H9 (cell line): ENCODE measurements at regions not wholly inside any gene's neighbourhood (a gene's known extent, or its start where the extent isn't known, plus 50 kb on each side); places are given as distances from the start of the nearest gene placed in this dataset.

ENCODE experiments used
- DNase-seq: peaks from one replicate; pipeline ENCODE4 v3.0.0-alpha.2; 2017
- H2AFZ ChIP-seq: one replicate; pipeline ENCODE4 v1.6.1; 2013; ENCODE audit warnings: mild to moderate bottlenecking, low read length, control low read depth, moderate library complexity
- H2AK5ac ChIP-seq: 2 replicates; pipeline ENCODE4 v1.6.1; 2013; ENCODE audit warnings: low read length, control low read depth, mixed read lengths; ENCODE audit not compliant: insufficient read length
- H2BK120ac ChIP-seq: one replicate; pipeline ENCODE4 v1.6.1; 2013; ENCODE audit warnings: low read depth, mild to moderate bottlenecking, low read length, control low read depth, inconsistent platforms; ENCODE audit not compliant: poor library complexity, severe bottlenecking
- H2BK12ac ChIP-seq: 2 replicates; pipeline ENCODE4 v1.6.1; 2013; ENCODE audit warnings: low read length, control low read depth, mixed read lengths, low read depth; ENCODE audit not compliant: insufficient read length
- H2BK15ac ChIP-seq: 2 replicates; pipeline ENCODE4 v1.6.1; 2013; ENCODE audit warnings: low read depth, low read length, control low read depth
- H2BK20ac ChIP-seq: one replicate; pipeline ENCODE4 v1.6.1; 2013; ENCODE audit warnings: low read depth, mild to moderate bottlenecking, low read length, control low read depth, inconsistent platforms; ENCODE audit not compliant: poor library complexity, severe bottlenecking
- H2BK5ac ChIP-seq: 2 replicates; pipeline ENCODE4 v1.6.1; 2013; ENCODE audit warnings: low read length, control low read depth, mixed read lengths; ENCODE audit not compliant: insufficient read length
- H3K14ac ChIP-seq: 2 replicates; pipeline ENCODE4 v1.6.1; 2013; ENCODE audit warnings: low read length, control low read depth; ENCODE audit not compliant: insufficient read depth
- H3K18ac ChIP-seq: 2 replicates; pipeline ENCODE4 v1.6.1; 2013; ENCODE audit warnings: low read depth, mild to moderate bottlenecking, mixed read lengths, low read length, control low read depth; ENCODE audit not compliant: insufficient read length
- H3K23ac ChIP-seq: 2 replicates; pipeline ENCODE4 v1.6.1; 2013; ENCODE audit warnings: low read length, control low read depth, mixed read lengths, low read depth; ENCODE audit not compliant: insufficient read length
- H3K23me2 ChIP-seq: 2 replicates; pipeline ENCODE4 v1.6.1; 2013; ENCODE audit warnings: low read depth, mild to moderate bottlenecking, mixed read lengths, low read length, control low read depth; ENCODE audit not compliant: insufficient read length, poor library complexity, severe bottlenecking
- H3K27ac ChIP-seq: 2 replicates; pipeline ENCODE4 v1.5.1; 2013; ENCODE audit warnings: low read length, control low read depth, mixed read lengths, low read depth; ENCODE audit not compliant: insufficient read length
- H3K27me3 ChIP-seq: 2 replicates; pipeline ENCODE4 v1.6.1; 2013; ENCODE audit warnings: low read length, control low read depth, inconsistent platforms; ENCODE audit not compliant: insufficient read depth
- H3K4ac ChIP-seq: 2 replicates; pipeline ENCODE4 v1.6.1; 2013; ENCODE audit warnings: low read depth, mild to moderate bottlenecking, control low read depth, inconsistent platforms, low read length, moderate library complexity
- H3K4me1 ChIP-seq: 2 replicates; pipeline ENCODE4 v1.6.1; 2013; ENCODE audit warnings: low read length, control low read depth, inconsistent platforms; ENCODE audit not compliant: insufficient read depth
- H3K4me2 ChIP-seq: 2 replicates; pipeline ENCODE4 v1.6.1; 2013; ENCODE audit warnings: low read length, control low read depth, mixed read lengths; ENCODE audit not compliant: insufficient read length, insufficient read depth
- H3K56ac ChIP-seq: 2 replicates; pipeline ENCODE4 v1.6.1; 2013; ENCODE audit warnings: low read depth, mild to moderate bottlenecking, mixed read lengths, low read length, control low read depth; ENCODE audit not compliant: insufficient read length
- H3K79me1 ChIP-seq: 2 replicates; pipeline ENCODE4 v1.6.1; 2013; ENCODE audit warnings: low read depth, mild to moderate bottlenecking, moderate library complexity, low read length, control low read depth, inconsistent platforms; ENCODE audit not compliant: insufficient read depth, poor library complexity, severe bottlenecking
- H3K79me2 ChIP-seq: 2 replicates; pipeline ENCODE4 v1.6.1; 2013; ENCODE audit warnings: low read length, control low read depth, inconsistent platforms; ENCODE audit not compliant: insufficient read depth
- H3K9ac ChIP-seq: 2 replicates; pipeline ENCODE4 v1.6.1; 2013; ENCODE audit warnings: low read length, control low read depth, mixed read lengths; ENCODE audit not compliant: insufficient read length; ENCODE audit errors: extremely low read depth
- H3K9me3 ChIP-seq: one replicate; pipeline ENCODE4 v1.6.1; 2013; ENCODE audit warnings: low read depth, low read length, inconsistent platforms; ENCODE audit not compliant: control insufficient read depth
- H3T11ph ChIP-seq: one replicate; pipeline ENCODE4 v1.6.1; 2013; ENCODE audit warnings: mild to moderate bottlenecking, low read length, control low read depth, inconsistent platforms
- H4K20me1 ChIP-seq: one replicate; pipeline ENCODE4 v1.6.1; 2013; ENCODE audit not compliant: control insufficient read depth, insufficient read length, insufficient read depth
- H4K5ac ChIP-seq: 2 replicates; pipeline ENCODE4 v1.6.1; 2013; ENCODE audit warnings: low read depth, mild to moderate bottlenecking, mixed read lengths, low read length, control low read depth; ENCODE audit not compliant: insufficient read length
- H4K8ac ChIP-seq: replicated peaks from 2 replicates; pipeline ENCODE4 v1.6.1; 2013; ENCODE audit warnings: low read length, control low read depth, mixed read lengths, low read depth; ENCODE audit not compliant: insufficient read length
- H4K91ac ChIP-seq: 2 replicates; pipeline ENCODE4 v1.6.1; 2013; ENCODE audit warnings: low read depth, mild to moderate bottlenecking, moderate library complexity, mixed read lengths, low read length, control low read depth; ENCODE audit not compliant: insufficient read length
- H3K27ac Mint-ChIP-seq, 3 experiments: 2 replicates in 2 of 3; 3 replicates in 1 of 3; pipeline ENCODE4 v1.8.0; 2020 to 2021; ENCODE audit warnings: mixed read lengths in 3 of 3, mild to moderate bottlenecking in 1 of 3, moderate library complexity in 1 of 3
- H3K27me3 Mint-ChIP-seq: 2 replicates; pipeline ENCODE4 v1.8.0; 2021; ENCODE audit warnings: low read depth, mild to moderate bottlenecking, moderate library complexity, mixed read lengths
- H3K36me3 Mint-ChIP-seq, 3 experiments: 2 replicates in 2 of 3; 3 replicates in 1 of 3; pipeline ENCODE4 v1.8.0; 2020 to 2021; ENCODE audit warnings: low read depth in 3 of 3, mixed read lengths in 3 of 3; ENCODE audit not compliant: insufficient read depth in 1 of 3
- H3K4me1 Mint-ChIP-seq, 2 experiments: 2 replicates each; pipeline ENCODE4 v1.8.0; 2020; ENCODE audit warnings: mixed read lengths in 2 of 2
- H3K4me3 Mint-ChIP-seq, 2 experiments: 2 replicates in 1 of 2; 3 replicates in 1 of 2; pipeline ENCODE4 v1.8.0; 2020 to 2021; ENCODE audit warnings: mild to moderate bottlenecking in 2 of 2, mixed read lengths in 2 of 2, moderate library complexity in 1 of 2
- H3K9me3 Mint-ChIP-seq, 2 experiments: 2 replicates in 1 of 2; 3 replicates in 1 of 2; pipeline ENCODE4 v1.8.0; 2020; ENCODE audit warnings: mild to moderate bottlenecking in 2 of 2, mixed read lengths in 2 of 2, moderate library complexity in 1 of 2
- CTCF ChIP-seq: fragments of 200-600 bp; sonication (generic); conservative IDR thresholded peaks from 3 replicates; pipeline ENCODE4 v1.8.0; 2021; ENCODE audit warnings: antibody characterized with exemption, mild to moderate bottlenecking
- WGBS: extraction: QIAGEN DNeasy Blood & Tissue Kit; methylation state at CpG from one replicate; pipeline ENCODE4 v1.1.7; 2013; ENCODE audit warnings: missing lambda C conversion rate, low lambda C conversion rate, mixed read lengths; ENCODE audit not compliant: insufficient read length; ENCODE audit errors: extremely low coverage; 5-methylcytosine and 5-hydroxymethylcytosine counted together

- no peak for TF ChIP-seq CTCF
- H3K4me3 Mint-ChIP-seq, result no peak overlapping the region
- no peak overlapping the region for H2BK120ac ChIP-seq
- H3K4ac ChIP-seq, result no peak overlapping the region
- H2AK5ac ChIP-seq, result no peak overlapping the region
- H2AFZ ChIP-seq, result no peak overlapping the region
- H3K79me1 ChIP-seq, result no peaks in the 10 kb centered on the region
- no peaks in the 10 kb centered on the region; the same call in none of the 2 replicates for H3K27me3 Mint-ChIP-seq
- peaks cover 2% of the 10 kb centered on the region in 2 experiments; a peak in 2 of 5 replicates for H3K9me3 Mint-ChIP-seq
- no peak overlapping the region for H2BK12ac ChIP-seq
- no peak overlapping the region for H2BK20ac ChIP-seq
- no peak overlapping the region for H3K4me2 ChIP-seq
- H3K4me1 Mint-ChIP-seq, result peaks cover 17 to 18% of the 10 kb centered on the region in 2 experiments
- H3K18ac ChIP-seq, result no peak overlapping the region
- peaks cover 2% of the 10 kb centered on the region; the same call in 1 of the 2 replicates for H3K4me1 ChIP-seq
- DNase-seq, result no peak
- H3K27ac Mint-ChIP-seq, result no peak overlapping the region
- no peak overlapping the region for H3T11ph ChIP-seq
- no peak overlapping the region for H3K56ac ChIP-seq
- H3K14ac ChIP-seq, result no peak overlapping the region
- no peak overlapping the region for H4K5ac ChIP-seq
- H3K36me3 Mint-ChIP-seq, result peaks cover 0 to 6% (median 0%) of the 10 kb centered on the region in 3 experiments; a peak in 1 of 7 replicates
- no CpG with 5 or more reads among the region's 12 CpGs for WGBS
- H3K27me3 ChIP-seq, result no peaks in the 10 kb centered on the region
- no peaks in the 10 kb centered on the region for H3K23me2 ChIP-seq
- no peak overlapping the region for H4K91ac ChIP-seq
- no peaks in the 10 kb centered on the region for H3K79me2 ChIP-seq
- no peak overlapping the region for H2BK5ac ChIP-seq
- H3K27ac ChIP-seq, result no peak overlapping the region
- no peaks in the 10 kb centered on the region for H3K9me3 ChIP-seq
- H4K8ac ChIP-seq, result no peak overlapping the region
- H3K9ac ChIP-seq, result no peak overlapping the region
- no peak overlapping the region for H3K23ac ChIP-seq
- no peak overlapping the region for H2BK15ac ChIP-seq
- no peaks in the 10 kb centered on the region for H4K20me1 ChIP-seq
Measured at GRCh38 chr10:121076776-121077715, 225.9 kb downstream of the WDR11 start.
